Stimulated activated CD4-positive, alpha-beta T cell treated with anti-CD3 and anti-CD28 coated beads, Interleukin-2, amount 100 ng/mL, for 48 hours (primary cell): ENCODE measurements at regions not wholly inside any gene's neighbourhood (a gene's known extent, or its start where the extent isn't known, plus 50 kb on each side); places are given as distances from the start of the nearest gene placed in this dataset.
A peak's percentile ranks its signal among the peaks of the same experiment; 100 is the strongest.

Experiments used
- DNase-seq, 2 donors: peaks; one replicate each; pipeline ENCODE4 v3.0.0-alpha.2; 2020

DNA sequence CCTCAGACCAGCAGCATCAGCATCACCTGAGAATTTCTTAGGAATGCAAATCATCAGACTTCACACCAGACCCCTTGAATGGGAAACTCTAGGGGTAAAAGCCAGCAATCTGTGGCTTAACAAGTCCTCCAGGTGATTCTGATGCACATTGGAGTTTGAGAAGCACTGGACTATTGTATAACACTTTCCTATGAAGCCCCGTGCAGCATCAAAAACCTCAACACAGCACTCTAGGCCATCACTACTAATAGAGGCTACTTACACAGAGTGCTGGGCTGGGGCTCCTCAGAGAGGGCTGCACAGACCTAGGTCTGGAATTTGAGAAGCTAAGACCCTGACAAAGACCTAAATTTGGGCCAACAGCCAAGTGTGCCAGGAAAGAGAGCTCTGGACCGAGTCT lies 95.7 kb upstream of the ARAP3 start:
- DNase-seq: no peak

DNA sequence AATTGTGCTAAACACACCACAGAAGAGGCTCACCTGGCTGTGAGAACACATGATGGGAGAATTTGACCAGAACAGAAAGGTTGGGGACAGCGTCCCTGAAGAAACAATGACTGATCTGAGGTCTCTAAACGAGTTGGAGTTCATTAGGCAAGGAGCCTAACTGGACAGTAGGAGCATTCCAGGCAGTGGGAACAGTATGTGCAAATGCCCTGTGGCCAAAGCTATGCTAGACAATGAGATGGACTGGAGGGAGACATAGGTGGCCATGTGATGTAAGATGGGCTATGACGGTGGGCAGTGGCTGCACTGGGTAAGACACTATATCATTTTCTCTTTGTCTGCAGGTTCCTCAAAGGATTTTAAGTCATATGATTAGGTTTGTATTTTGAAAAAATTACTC lies 95.1 kb upstream of the ARAP3 start:
- no peak for DNase-seq

DNA sequence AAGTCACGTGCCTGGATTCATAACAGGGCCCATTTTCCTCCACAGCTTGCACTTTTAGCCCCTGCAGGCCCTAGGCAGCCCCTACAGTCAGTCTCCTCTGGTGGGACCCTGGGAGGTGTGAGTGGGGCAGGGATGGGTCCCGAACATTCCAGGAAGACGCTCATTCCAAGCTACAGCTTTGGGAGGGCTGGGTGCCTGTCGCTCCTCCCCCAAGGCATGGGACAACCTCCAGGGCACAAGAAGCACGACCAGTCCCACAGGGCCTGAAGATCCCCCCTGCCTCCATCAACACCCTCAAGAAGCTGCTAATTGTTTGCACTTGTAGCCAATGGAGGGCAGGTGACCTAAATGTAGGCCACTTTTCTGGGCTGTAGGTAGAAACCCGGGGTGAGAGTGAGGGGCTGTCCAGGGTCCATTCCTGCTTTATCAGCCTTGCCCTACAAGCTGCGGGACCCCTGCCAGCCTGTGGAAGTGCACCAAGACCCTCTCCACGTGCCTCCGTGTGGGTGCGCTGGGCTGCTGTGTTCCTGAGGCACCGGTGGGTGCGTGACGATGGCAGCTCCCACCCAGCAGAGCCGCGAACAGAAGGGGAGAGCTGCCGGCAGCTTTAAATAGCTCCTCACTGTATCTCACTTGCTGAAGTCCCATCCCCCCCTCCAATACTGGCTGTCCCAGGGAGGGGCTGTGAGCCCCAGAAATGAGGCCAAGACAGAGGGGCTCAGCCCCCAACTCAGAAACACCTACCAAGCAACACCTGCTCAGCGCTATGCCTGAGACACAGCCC lies 91.9 kb upstream of the ARAP3 start:
- no peak for DNase-seq

DNA sequence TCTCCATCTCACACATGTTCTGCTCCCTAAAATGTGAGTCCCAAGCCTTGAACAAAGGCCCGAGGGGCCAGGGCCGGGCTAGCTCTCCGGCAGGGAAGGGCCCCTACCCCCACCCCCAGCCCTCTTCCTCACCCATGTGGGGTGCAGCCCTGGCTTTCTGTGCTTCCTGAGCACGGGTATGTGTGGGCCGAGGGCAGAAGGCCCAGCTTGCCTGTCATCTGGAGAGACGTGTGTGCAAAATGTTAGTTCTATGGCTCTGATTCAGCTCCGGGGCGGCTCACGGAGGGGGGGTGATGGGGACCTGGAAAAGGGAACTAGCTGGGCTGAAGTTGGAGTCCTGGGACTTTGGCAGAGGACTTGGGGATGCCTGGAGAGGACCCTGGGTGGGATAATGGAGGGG lies 90.3 kb upstream of the ARAP3 start:
- DNase-seq: no peak

DNA sequence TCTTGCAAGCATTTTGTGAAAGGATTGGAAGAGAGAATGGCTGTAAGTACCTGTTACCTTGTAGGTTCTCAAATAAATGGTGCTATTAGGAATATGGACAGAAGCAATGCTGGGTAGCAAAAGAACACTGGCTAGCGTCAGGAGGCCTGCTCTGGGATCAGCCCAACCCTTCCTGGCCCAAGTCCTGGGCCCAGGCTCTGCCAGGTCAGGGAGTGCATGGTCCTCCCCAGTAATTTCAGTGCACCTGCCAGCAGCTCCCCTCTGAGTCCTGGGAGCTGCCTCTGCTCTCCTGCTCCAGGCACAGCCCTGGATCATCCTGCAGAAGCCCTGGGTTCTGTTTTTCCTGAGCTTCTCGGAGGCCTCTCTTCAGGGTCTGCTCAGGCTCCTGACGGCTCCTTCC lies 89.5 kb upstream of the ARAP3 start:
- no peak for DNase-seq

DNA sequence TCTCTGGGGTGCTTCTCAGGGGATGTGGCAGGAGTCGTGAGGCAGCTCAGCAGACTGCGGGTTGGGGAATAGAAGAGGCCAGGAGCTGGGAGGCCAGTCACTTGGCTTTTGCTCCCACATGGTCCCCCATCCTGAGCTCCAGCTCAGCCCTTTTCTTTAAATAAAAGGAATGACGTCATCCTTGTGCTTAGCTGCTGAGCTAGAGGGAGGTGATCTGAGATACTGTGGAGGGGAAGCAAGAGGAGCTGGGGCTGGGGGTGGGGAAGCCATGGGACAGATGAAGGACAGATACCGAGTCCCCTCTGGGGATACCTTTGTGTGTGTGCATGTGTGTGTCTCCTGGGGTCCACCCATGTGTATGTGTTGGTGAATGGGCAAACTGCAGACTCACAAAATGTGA lies 89.0 kb upstream of the ARAP3 start:
- no peak for DNase-seq

DNA sequence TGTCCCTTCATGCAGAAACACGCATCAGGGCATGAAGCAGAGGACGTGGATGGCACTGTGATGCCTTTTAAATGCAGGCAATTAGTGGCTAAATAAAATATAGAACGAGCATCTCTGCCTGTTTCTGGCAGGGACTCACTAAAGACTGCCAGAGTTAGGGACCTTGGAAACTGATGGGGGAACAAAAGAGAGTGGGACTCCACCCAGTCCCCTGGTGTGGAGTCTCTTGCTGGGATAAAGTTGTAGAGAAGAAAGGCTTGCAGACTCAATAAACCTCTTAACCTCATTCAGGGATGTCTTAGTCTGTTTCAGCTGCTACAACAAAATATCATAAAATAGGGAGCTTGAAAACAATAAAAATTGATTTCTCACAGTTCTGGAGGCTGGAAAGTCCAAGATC lies 87.6 kb upstream of the ARAP3 start:
- DNase-seq: no peak

DNA sequence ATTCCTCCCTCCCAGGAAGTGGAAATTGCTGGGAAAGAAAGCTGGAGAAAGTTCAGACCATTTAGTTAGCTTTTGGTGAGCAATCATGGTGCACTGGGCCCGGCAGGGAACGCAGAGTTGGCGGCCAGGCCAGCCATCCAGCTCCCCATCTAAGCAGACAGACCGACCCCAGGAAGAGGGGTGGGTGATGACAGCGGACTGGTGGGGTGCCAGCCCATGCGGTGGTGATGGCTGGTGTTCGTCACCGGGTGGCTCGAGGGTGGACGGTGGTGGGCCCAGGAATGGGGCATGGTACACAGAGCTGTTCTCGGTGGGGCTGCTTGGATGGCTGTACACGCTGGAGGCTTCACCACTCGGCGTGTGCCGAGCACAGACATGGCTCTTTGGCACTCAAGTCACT lies 85.6 kb upstream of the ARAP3 start:
- no peak for DNase-seq

DNA sequence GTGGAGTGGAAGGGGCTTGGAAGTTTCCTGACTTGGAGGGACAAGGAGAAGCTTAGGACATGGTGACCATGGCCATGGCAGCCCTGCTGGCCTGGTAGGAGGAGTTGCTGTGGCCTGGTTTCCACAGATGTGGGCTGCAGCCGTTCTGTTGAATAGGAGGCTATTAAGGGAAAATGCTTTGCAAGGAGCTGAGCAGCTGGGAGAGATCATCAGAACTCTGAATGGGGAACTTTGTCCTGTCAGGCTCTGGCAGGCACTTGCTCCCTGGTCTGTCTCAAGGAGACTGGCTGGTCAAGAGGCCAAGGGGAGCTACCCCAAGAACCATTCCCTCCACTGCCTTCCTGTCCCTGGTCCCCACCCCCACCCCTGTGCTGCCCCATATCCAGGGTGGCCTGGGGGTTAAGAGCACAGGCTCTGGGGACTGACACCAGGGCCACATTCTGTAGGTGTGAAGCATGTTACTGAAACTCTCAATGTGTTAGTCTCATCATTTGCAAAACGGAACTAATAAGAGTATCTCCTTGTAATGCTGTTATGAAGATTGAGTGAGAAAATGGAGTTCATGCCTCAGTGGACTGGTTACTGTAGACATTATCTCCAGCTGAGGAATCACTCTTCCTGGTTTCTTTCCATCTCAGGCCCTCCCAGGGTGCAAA lies 84.0 kb upstream of the ARAP3 start:
- DNase-seq: no peak

DNA sequence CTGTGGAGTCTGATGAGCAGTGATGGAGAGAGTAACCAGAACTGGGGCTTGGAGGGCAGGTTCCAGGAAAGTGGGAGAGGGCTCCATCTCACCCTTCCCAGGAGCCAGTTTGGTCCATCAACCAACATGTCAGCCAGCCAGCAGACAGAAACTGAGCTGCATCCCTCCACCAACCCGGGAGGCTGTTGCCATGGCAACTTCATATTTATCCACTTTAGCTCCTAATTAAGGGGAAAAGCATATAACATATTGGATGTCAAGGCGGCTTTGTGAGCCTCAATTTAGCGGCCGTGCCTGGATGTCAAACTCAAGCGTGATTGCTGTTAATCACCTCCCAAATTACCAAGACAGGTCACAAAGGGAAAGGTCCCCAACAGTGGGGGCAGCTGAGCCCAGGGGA lies 81.5 kb upstream of the ARAP3 start:
- no peak for DNase-seq

DNA sequence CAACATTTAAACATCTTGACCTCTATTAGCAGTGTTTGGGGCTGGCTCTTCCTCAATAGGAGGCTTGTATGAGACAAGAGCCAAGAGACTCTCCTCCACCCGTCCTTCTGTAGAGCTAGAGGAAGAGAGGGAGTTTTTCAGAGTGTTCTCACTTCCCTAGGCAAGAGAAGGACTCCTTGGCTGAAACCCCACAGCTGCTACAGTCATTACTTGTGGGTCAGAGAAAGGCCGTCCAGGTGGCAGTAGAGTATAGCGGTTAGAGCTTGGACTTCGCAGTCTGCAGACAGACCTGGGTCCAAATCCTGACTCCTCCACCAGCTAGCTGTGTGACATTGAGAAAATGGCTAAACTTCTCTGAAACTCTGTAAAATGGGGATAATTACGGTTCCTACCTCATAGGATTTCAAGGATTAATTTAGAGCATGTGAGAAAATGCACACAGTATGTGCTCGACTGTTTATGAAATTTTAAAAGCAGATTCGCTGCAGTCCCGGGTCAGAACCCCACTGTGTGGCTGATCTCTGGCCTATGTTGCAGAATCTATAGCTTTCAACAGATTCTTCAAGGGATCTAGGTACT lies 80.8 kb upstream of the ARAP3 start:
- no peak for DNase-seq

DNA sequence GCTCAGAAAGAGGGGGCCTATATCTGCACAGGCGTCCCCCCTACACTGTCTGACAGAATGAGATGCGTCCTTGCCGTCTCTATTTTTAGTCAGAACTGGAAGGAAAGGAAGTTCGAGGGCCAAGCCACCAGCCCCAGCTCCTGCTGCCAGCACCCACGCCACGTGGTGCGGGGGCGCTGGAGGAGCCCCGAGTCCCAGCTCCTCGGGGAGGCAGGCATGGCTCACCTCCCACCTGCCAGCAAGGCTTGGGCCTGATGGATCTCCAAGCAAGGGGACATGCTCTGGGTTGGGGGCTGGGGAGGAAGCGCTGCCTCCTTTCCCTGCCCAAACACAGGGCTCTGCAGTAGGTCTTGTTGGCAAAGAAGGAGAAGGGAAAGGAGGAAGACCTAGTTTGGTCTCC lies 80.3 kb upstream of the ARAP3 start:
- no peak for DNase-seq

DNA sequence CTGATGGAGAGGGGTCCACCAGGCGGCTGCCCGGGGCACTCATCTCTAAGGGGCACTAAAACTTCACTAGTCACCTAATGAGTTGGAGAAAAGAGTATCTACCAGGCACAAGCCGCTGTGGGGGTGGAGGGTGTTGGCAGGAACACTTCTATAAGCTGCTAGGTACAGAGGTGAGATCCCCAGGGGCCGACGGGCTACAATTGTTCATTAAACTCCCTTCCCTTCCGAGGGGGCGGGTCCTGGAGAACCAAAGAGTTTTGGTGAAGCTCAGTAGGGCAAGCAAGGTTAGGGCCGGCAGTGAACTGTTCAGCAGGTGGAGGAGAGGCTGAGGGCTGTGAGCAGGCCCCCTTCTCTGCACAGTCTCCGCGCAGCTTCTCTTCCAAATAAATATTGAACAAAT lies 78.7 kb upstream of the ARAP3 start:
- DNase-seq: no peak

DNA sequence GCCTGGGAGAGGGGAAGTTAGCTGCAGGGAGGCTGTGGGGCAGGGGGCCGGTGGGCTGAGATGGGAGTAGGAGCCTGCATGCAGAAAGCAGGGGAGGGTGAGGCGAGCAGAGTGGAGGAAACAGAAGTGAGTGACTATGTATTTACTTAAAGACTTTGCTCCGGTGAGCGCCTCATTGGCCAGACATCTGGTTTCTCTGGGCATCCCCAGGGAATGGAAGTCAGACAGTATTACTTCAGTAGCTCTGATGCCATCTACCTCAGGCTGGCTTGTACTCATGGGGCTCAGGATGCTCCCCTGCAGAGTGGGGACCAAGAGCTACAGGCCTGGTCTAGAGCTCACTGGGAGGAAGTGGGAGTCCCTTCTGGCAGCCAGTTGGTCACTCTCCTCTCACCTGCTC lies 78.2 kb upstream of the ARAP3 start:
- DNase-seq: no peak

DNA sequence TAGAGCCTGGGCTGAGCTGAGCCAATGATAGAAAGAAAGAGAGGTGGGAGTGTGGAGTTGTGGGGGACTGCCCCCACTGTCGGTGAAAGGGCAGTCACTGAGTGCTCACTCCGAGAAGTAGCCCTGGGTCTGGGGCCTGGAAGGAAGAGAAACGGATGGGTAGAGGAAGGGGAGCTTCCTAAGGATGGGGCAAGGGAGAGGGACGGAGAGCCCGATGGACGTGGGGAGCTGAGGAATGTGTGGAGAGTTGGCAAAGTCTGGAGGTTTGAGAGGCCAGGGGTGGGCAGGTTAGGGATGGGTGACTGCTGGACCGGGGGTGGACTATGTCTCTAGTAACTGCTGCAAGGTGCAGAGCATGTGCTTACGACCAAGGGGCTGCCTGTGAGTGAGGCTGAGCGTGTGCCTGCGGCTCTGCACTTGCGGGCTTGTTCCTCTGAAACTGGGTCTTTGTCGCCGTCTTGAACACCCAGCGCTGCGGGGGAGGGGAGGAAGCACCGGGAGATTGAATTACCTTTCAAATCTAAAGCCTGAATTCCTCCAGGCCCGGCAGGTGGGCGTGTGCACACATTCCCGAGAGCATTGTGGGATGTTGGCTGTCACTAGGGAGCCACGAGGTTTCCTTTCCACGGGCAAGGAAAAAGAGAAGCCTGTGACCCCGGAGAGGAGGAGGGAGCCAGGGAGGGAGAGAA lies 76.4 kb upstream of the ARAP3 start:
- no peak for DNase-seq

DNA sequence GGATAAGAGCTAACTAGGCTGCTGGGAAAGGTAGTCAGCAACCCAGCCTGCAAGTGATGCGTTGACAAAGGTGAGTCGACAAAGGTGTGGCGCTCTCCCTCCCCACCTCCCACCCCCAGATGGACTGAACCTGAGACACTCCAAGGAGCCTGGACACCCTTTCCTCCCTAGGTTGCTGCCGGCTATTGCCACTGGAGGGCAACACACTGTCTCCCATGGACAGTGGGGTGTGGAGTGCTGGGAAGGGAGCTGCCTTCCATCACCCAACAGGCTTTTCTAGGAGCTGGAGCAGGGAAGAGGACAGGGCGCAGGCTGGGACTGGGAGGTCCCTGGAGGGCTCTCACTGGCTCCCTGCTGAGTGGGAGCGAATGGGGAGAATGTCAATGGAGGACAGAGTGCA lies 75.4 kb upstream of the ARAP3 start:
- no peak for DNase-seq

DNA sequence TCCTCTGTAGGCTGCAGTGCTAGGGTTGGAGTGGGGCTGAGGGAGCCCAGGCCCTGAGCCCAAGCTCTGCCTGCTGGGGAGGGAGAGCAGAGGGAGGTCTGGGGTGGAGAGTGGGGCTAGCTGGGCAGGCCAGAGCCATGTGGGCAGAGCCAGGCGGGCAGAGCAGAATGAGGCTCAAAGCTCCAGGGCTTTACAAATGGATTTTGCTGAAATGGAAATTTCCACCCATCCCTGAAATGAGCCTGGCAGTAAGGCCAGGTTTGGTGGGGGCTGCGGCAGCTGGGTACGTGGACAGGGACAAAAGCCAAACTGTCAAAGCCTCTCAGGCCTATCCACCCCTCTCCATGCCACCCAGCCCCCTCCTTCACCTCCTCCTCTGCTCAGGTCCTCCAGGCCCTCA lies 74.2 kb upstream of the ARAP3 start:
- DNase-seq: no peak

DNA sequence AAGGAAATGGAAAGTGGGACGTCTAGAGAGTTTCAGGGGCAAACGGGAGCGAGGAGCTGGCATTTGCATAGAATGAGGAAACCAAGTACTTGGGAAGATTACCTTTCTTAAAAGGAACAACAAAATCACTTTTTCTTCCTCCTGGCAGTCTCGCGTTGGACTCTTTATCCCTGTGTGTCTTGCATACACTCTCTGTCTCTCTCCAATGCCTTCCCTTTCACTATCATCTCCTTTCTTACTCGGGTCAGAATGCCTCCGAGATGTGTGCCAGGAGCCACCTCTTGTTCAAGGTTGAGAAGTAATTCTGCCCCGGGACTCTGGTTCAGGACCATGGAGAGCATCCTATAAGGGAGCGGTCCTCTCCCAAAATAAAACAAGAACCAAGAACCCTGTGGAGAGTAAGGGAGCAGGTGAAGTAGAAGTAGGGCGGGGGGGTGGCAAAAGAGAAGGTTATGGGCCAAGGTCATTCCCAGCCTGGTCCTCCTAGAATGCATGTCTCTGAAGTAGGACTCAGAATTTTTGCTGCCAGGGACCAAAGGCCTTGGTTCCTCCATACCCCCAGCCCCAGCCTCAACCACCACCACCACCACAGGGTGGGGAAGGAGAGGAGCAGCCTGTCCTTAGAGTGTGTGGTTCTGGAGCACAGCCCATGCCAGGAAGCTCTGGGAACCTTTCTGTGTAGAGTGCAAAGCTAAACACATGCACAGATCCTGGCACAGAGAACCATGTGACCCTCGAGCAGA lies 72.1 kb upstream of the ARAP3 start:
- peak; percentile 6 to 18 for DNase-seq

DNA sequence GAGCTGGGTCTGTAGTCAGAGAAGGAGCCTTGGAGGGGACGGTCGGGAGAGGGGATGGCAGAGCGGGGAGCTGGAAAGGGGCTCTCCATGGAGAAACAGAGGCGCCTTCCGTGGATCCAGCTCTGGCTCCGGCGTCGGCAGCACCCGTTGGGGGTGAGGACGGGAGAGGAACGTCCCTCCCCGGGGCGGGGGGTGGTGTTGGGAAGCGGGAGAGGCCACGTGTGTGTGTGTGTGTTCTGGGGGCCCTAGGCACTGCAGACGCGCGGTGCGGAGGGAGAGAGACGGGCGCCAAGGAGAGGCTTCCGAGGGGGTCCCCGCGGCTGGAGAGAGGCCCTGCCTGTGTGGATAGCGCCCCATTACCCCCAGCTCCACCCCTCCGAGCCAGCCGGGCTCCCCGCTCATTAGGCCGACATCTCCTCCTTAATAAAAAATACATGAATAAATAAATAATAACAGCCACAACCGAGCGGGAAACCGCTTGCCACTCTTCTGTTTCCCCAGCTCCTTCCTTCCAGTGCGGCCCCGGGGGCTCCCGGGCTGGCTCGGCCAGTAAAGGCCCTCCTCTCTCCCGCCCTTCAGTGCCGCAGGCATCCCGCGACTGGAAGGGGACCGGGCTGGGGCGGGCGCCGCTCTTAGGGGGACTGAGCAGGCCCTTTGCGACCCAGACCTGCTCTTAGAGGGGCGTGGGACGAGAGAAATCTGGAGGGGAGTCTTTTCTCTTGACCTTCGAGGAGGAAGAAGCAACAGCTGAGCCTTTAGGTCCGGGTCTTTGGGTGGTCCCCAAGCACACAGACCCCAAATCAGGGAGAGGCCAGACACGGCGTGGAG lies 71.3 kb upstream of the ARAP3 start:
- DNase-seq: no peak

DNA sequence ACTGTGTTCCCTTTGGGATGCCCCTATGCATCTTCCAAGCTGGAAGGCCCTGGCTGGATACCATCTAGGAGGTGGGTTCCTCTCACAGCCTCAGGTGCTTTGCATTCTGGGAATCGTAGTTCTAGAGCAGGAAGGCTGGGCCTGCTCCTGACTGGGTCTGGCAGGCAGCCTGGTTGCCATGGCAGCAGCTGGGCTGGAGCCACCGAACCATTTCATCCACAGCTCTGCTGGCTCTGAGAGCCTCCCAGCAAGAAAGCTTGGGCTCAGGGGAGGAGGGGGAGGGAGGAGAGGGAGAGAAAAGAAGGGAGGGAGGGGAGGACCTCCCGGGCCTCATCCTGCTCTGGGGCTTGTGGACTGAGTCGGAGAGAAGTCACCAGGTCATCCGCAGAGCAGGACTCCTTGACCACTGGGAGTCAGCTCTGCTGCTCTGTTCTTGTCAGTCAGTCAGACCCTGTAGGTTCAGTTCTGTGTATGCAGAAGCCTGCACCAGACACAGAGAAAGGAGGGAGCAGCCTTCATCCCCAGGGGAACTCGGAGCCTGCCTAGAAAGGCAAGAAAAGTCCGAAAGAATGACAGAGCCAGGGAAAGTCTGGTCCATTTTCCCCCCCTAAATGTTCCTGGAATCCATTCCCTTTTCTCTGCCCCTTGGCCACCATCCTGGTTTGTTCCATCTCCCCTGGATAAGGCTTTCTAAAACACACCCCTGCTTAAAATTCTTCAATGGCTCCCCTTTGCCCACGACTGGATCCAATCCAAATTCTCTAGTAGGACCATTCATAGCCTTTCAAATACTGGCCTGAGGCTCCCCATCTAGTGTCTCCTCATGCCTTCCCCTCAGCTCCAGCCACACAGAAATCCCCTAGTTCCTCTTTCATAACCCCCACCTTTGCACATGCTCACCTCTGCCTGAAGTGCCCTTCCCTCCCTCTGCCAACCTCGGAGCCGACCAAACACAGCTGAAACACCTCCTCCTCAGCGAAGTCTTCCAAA lies 65.4 kb upstream of the ARAP3 start:
- no peak for DNase-seq

DNA sequence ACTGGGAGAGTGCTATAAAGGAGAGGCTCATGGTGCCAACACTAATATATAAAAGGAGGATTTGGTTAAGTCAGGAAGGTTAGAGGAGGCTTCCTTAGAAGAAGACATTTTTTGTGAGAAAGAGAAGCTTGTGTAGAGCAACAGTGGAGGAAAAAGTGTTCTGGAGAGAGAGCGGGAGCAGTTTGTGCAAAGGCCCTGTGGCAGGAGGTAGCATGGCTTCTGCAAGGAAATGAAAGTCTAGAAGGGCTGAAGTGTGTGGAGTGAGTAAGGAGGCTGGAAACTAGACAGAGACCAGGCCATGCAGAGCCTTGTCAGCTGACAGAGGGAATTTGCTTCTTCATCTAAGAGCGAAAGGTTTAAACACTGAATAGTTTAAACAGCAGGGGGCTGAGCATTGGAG lies 64.4 kb upstream of the ARAP3 start:
- no peak for DNase-seq
